ENCODE measurements at regions not wholly inside any gene's neighbourhood (a gene's known extent, or its start where the extent isn't known, plus 50 kb on each side); places are given as distances from the start of the nearest gene placed in this dataset.
A peak's percentile ranks its signal among the peaks of the same experiment; 100 is the strongest.

GRCh38 chr11:19595840-19596751 is 116.5 kb upstream of the NAV2 start:
- peak; percentile 82 to 84 for DNase-seq
- Histone ChIP-seq H3K4me3 (peak overlapping the region; percentile 9), H3K36me3 (peaks cover 3% of the 10 kb centered on the region; the same call in 1 of the 2 replicates)

DNA sequence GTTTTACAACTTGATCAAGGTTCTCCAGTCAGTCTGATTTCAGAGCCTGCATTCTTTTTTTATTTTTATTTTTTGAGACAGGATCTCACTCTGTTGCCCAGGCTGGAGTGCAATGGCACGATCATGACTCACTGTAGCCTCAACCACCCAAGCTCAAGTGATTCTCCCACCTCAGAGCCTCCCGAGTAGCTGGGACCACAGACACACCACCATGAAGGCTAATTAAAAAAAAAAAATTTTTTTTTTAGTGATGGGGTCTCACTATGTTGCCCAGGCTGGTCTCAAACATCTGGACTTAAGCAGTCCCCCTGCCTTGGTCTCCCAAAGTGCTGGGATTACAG is 117.2 kb upstream of the NAV2 start:
- no peak for DNase-seq
- peak overlapping the region; percentile 99 for H3K27ac ChIP-seq
- no peaks in the 10 kb centered on the region for H3K9me3 ChIP-seq (replicated peaks)
- H3K4me3 ChIP-seq: no peak overlapping the region
- H3K4me1 ChIP-seq: peaks cover 34% of the 10 kb centered on the region
- peaks cover 2% of the 10 kb centered on the region; the same call in 1 of the 2 replicates for H3K36me3 ChIP-seq
- H3K27me3 ChIP-seq: no peaks in the 10 kb centered on the region

More at GRCh38 chr11:19595840-19596751, 116.5 kb upstream of the NAV2 start:
- peaks cover 34% of the 10 kb centered on the region for H3K4me1 ChIP-seq
- no peaks in the 10 kb centered on the region for H3K9me3 ChIP-seq (replicated peaks)
- H3K27ac ChIP-seq: peak overlapping the region; percentile 99
- no peaks in the 10 kb centered on the region for H3K27me3 ChIP-seq

GRCh38 chr11:19594326-19594725 is 118.3 kb upstream of the NAV2 start:
- Histone ChIP-seq H3K36me3 (no peaks in the 10 kb centered on the region), H3K9me3 (replicated peaks) (no peaks in the 10 kb centered on the region), H3K4me3 (no peak overlapping the region), H3K4me1 (peaks cover 29% of the 10 kb centered on the region), H3K27me3 (no peaks in the 10 kb centered on the region), H3K27ac (no peak overlapping the region)
- DNase-seq: no peak

DNA sequence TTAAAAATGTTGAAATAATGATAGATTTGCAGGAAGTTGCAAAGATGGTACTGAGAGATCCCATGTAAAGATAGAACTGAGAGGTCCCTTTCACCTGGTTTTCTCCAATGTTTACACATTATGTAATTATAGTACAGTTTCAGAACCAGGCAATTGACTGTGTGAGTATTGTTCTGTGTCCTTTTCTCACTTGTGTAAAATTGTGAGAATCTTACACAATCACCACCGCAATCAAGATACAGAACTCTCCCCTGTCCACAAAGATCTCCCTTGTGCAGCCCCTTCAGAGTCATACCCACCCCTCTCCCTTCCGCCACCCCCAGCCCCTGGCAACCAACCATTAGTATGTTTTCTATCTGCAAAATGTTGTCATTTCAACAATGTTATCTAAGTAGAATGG is 119.8 kb upstream of the NAV2 start:
- Histone ChIP-seq H3K4me1 (peaks cover 20% of the 10 kb centered on the region), H3K36me3 (no peaks in the 10 kb centered on the region), H3K27ac (no peak overlapping the region), H3K4me3 (no peak overlapping the region), H3K27me3 (no peaks in the 10 kb centered on the region), H3K9me3 (replicated peaks) (0 out of 2 replicates have a peak, but pooled peaks cover 1% of the 10 kb centered on the region)
- no peak for DNase-seq

DNA sequence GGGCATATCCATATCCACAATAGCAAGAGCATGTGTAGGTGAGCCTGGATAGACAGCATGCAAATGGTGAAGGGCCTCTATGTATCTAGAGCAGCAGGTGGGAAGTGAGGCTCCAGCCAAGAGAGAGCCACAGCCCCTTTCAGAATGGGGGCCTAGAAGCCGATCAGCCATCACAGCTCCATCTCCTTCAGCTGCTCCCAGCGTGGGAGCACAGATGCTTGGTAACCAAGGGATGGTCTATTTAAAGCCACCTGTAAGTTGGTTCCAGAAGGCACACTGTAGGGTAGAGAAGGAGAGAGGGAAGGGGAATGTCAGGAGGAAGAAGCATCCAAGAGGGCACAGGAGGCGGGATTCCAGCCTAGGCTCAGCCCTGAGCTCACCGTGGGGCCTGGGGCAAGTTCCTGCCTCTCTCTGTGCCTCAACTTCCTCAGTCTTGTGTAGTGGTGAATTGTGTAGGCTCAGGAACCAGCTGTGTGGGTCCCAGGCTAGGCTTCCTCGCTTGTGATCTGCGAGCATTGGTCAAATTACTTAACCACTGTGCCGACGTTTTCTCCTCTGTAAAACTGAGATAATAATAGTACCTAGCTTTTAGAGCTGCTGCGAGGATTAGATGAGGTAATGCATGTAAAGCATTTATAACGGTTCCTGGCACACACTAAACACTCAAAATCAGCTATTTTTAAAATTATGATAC is 122.9 kb upstream of the NAV2 start:
- DNase-seq: no peak
- no peaks in the 10 kb centered on the region for H3K4me1 ChIP-seq
- H3K9me3 ChIP-seq (replicated peaks): 0 out of 2 replicates have a peak, but pooled peaks cover 6% of the 10 kb centered on the region

GRCh38 chr11:19587979-19588378 is 124.7 kb upstream of the NAV2 start:
- Histone ChIP-seq H3K27ac (no peak overlapping the region), H3K4me3 (no peak overlapping the region), H3K9me3 (replicated peaks) (0 out of 2 replicates have a peak, but pooled peaks cover 10% of the 10 kb centered on the region), H3K27me3 (no peaks in the 10 kb centered on the region), H3K36me3 (no peaks in the 10 kb centered on the region), H3K4me1 (no peaks in the 10 kb centered on the region)
- no peak for DNase-seq

More for the DNA sequence above, 122.9 kb upstream of the NAV2 start:
- no peak overlapping the region for H3K4me3 ChIP-seq
- H3K36me3 ChIP-seq: no peaks in the 10 kb centered on the region
- H3K27me3 ChIP-seq: no peaks in the 10 kb centered on the region
- no peak overlapping the region for H3K27ac ChIP-seq

GRCh38 chr11:19580646-19581045 is 132.0 kb upstream of the NAV2 start:
- H3K4me1 ChIP-seq: peaks cover 14% of the 10 kb centered on the region; the same call in 1 of the 2 replicates
- peaks cover 13% of the 10 kb centered on the region; the same call in 1 of the 2 replicates for H3K9me3 ChIP-seq (replicated peaks)
- no peaks in the 10 kb centered on the region for H3K27me3 ChIP-seq
- no peaks in the 10 kb centered on the region for H3K36me3 ChIP-seq
- H3K4me3 ChIP-seq: no peak overlapping the region
- H3K27ac ChIP-seq: no peak overlapping the region
- no peak for DNase-seq

GRCh38 chr11:19579957-19580356 is 132.7 kb upstream of the NAV2 start:
- Histone ChIP-seq H3K27ac (no peak overlapping the region), H3K36me3 (no peaks in the 10 kb centered on the region), H3K4me1 (peaks cover 14% of the 10 kb centered on the region; the same call in 1 of the 2 replicates), H3K27me3 (no peaks in the 10 kb centered on the region), H3K9me3 (replicated peaks) (peaks cover 9% of the 10 kb centered on the region; the same call in 1 of the 2 replicates), H3K4me3 (no peak overlapping the region)
- DNase-seq: no peak

- no peak for DNase-seq
- peaks cover 20% of the 10 kb centered on the region; the same call in 1 of the 2 replicates for H3K4me1 ChIP-seq
- H3K36me3 ChIP-seq: no peaks in the 10 kb centered on the region
- no peaks in the 10 kb centered on the region for H3K27me3 ChIP-seq
- H3K9me3 ChIP-seq (replicated peaks): peaks cover 9% of the 10 kb centered on the region; the same call in 1 of the 2 replicates
- H3K4me3 ChIP-seq: no peak overlapping the region
- no peak overlapping the region for H3K27ac ChIP-seq
These were observed 133.8 kb upstream of the NAV2 start for GRCh38 chr11:19578871-19579270.

GRCh38 chr11:19577976-19578619 is 134.5 kb upstream of the NAV2 start:
- Histone ChIP-seq H3K27ac (no peak overlapping the region), H3K27me3 (no peaks in the 10 kb centered on the region), H3K4me1 (peaks cover 25% of the 10 kb centered on the region), H3K36me3 (no peaks in the 10 kb centered on the region), H3K4me3 (no peak overlapping the region), H3K9me3 (replicated peaks) (peaks cover 6% of the 10 kb centered on the region; the same call in 1 of the 2 replicates)
- no peak for DNase-seq

GRCh38 chr11:19577391-19577975 is 135.2 kb upstream of the NAV2 start:
- DNase-seq: no peak
- Histone ChIP-seq H3K27ac (no peak overlapping the region), H3K4me3 (no peak overlapping the region), H3K4me1 (peaks cover 29% of the 10 kb centered on the region), H3K27me3 (no peaks in the 10 kb centered on the region), H3K9me3 (replicated peaks) (peaks cover 6% of the 10 kb centered on the region; the same call in 1 of the 2 replicates), H3K36me3 (no peaks in the 10 kb centered on the region)

DNA sequence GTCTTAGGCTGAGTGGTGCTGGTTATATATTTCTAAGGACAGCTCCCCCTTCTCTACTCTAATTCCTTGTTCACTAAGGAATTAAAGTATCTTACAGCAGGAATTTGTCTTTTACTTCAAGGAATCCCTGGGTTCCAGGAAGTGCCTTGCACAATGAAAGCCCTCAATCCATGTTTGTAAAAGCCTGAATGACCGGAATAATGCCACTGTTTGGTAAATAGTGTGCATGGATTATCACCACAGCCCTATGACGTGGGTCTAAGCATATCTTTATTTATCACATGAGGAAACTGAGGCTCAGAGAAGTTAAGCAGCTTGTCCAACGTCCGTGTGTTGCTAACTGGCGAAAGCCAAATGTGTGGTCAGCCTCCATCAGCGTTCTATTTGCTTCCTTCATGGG is 135.7 kb upstream of the NAV2 start:
- Histone ChIP-seq H3K27ac (no peak overlapping the region), H3K27me3 (no peaks in the 10 kb centered on the region), H3K36me3 (no peaks in the 10 kb centered on the region), H3K9me3 (replicated peaks) (peaks cover under 1% of the 10 kb centered on the region; the same call in 1 of the 2 replicates), H3K4me3 (no peak overlapping the region), H3K4me1 (peaks cover 29% of the 10 kb centered on the region)
- no peak for DNase-seq

DNA sequence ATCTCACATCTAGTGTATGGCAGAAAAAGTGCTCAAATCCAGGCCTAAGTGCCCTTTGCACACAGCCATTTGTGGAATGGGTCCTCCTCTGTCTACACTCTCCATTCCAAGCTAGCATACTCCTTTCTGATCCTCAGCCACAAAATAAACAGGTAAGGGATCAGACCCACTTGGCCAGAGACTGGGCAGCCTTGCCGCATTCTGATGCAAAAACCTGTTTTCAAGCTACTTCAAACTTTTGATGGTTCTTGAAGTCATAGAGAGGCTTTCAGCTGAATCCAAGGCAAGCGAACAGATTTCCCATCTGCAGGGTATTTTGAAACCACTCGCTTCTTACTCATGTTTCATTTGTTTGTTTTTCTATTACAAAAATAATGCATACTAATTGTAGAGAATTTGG is 136.6 kb upstream of the NAV2 start:
- Histone ChIP-seq H3K9me3 (replicated peaks) (peaks cover under 1% of the 10 kb centered on the region; the same call in 1 of the 2 replicates), H3K36me3 (no peaks in the 10 kb centered on the region), H3K4me3 (no peak overlapping the region), H3K4me1 (peaks cover 29% of the 10 kb centered on the region), H3K27me3 (no peaks in the 10 kb centered on the region), H3K27ac (no peak overlapping the region)
- no peak for DNase-seq

- Histone ChIP-seq H3K9me3 (replicated peaks) (peaks cover 7% of the 10 kb centered on the region), H3K27me3 (no peaks in the 10 kb centered on the region)
These were observed 137.7 kb upstream of the NAV2 start for GRCh38 chr11:19574916-19575315.

More at GRCh38 chr11:19574916-19575315, 137.7 kb upstream of the NAV2 start:
- Histone ChIP-seq H3K36me3 (no peaks in the 10 kb centered on the region), H3K4me1 (peaks cover 29% of the 10 kb centered on the region), H3K27ac (no peak overlapping the region), H3K4me3 (no peak overlapping the region)
- no peak for DNase-seq

Measured in SJCRH30 (cell line).